GM19372 (cell line): ENCODE measurements at regions not wholly inside any gene's neighbourhood (a gene's known extent, or its start where the extent isn't known, plus 50 kb on each side); places are given as distances from the start of the nearest gene placed in this dataset.

Source experiments
- ATAC-seq: cut with Tn5 transposase; IDR thresholded peaks from one replicate; pipeline ENCODE4 v1.9.1; 2021; ENCODE audit warnings: mild to moderate bottlenecking, low read depth, moderate library complexity; ENCODE audit not compliant: unreplicated experiment

GRCh38 chr5:114311968-114312367 lies 49.9 kb upstream of the KCNN2 start:
- ATAC-seq: no peak
